Stromal cell of bone marrow (primary cell): ENCODE measurements at regions not wholly inside any gene's neighbourhood (a gene's known extent, or its start where the extent isn't known, plus 50 kb on each side); places are given as distances from the start of the nearest gene placed in this dataset.

ENCODE experiments used
- DNase-seq: peaks from one replicate; pipeline ENCODE4 v3.0.0-alpha.2; 2012; ENCODE audit warnings: low read depth

DNA sequence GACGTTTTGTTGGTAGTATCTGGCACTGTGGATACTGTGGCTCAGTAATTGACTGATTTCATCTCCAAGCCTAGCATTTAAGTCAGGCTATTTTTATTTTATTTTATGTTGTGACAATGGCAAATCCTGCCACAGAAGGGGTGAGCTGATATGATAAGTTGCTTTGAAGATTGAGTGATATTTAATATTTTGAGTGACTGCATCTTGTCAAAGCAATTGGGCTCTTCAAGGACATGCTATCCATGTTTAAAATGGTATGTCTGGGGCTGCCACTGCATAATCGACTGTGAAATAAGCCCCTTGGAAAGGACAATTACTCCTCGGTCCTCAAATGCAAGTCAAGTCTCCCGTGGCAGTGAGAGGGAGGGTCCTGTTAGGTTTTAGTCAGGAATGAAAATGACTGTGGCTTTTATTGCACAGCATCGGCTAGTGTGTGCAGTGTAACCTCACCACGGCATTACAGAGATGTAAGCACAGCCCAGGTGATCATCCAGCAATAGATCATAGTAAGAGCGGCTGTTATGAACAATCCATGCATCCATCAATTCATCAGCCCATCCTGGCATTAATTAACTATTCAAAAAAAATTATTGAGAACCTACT lies 178.2 kb downstream of the GBA3 start:
- DNase-seq = no peak

DNA sequence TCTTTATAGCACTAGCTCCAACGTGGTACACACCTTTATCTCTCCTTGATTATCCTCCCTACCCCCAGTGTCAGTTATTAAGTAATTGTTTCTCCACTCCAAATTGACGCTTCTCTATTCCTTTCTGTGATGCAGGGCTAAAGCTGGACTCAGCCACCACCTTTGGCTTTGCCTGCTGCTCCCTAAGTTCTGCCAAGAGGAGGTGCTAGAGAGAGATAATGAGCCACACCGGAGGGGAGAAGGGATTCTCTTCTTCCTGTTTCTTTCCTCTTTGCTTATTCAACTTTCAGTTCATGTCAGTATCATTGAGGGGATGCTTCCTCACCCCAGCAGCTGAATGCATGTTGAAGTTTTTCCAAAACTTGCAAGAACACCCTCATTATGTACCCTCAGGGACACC lies 176.5 kb downstream of the GBA3 start:
- no peak for DNase-seq
